ENCODE measurements at regions not wholly inside any gene's neighbourhood (a gene's known extent, or its start where the extent isn't known, plus 50 kb on each side); places are given as distances from the start of the nearest gene placed in this dataset.
A peak's percentile ranks its signal among the peaks of the same experiment; 100 is the strongest.
"Not testable (repeated sequence)": the region's sequence is repeated elsewhere in the genome, so short reads cannot be mapped to it uniquely, and the experiment has no call there.

DNA sequence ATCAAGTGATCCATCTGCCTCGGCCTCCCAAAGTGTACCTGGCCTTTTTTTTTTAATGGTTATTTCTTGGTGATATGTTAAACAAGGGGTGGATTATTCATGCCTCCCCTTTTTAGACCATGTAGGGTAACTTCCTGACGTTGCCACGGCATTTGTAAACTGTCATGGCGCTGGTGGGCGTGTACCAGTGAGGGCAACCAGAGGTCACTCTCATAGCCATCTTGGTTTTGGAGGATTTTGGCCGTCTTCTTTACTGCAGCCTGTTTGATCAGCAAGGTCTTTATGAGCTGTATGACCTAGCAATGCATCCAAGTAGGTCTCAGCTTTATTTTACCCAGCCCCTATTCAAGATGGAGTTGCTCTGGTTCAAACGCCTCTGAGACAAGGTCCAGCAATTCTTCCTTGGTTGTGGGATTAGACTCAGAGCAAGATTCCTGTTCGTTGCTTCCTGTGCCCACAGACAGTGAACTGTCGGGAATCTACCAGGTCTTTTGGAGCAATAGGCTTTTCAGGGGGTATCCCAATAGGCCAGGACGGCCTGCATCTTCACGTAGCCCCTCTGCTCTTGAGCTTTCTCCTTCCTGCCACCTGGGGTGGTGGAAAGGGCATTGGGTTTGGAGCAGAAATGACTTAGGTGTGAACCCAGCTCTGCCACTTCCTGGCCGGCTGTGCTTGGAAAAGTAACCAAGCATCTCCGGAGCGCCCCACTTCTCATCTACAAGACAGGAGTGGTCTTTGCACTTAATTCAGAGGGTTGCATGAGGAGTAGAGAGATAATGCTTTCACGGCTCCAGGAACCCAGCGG is 52.9 kb upstream of the SEC14L1 start:
- no peak for DNase-seq

DNA sequence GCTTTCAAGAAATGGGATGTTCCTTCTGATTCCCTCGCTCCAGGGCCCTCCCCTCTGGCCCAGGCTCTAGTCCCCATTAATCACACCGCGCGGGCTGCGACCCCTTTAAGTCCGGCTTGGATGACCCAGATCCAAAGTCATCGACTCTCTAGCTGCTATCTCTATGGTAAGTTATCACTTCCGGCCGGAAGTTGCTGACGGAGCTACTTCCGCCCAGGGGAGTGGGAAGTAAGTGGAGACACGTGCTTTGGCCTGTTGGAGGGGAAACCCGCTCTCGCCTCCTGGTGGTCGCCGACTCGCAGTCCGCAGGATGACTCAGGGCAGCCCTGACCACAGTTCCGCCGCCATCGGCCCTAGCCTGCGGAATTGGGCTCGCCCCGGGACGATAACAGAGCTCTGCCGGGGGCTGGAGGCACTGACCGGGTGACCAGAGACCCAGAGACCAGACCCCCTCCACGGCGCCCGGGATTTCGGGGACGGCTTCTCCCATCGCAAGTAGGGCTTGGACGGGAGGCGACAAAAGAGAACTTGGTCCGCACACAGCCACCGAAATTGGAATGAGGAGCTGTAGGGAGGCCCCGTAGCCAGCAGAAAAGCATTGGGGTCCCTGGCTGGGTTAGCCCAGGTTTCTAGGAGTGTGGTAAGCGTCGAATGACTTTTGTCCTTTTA is 52.2 kb upstream of the SEC14L1 start:
- peak; percentile 97 for DNase-seq

DNA sequence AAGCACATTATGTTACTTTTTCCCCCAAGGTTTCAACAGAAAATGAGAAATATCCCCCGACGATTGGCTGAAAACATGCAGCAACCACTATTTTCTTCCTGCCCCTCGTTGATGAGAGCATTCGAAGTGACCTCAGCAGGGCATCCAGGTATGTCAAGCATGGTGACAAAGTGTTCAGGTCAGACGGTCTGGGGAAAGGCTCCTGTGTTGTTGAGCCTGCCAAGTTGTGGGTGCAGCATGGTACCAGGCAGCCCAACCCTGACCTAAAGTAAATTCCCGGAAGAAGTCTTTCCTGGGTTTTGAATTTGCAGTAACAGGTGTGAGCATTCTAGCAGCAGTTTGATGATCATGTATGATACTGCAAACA is 51.7 kb upstream of the SEC14L1 start:
- DNase-seq, result no peak

DNA sequence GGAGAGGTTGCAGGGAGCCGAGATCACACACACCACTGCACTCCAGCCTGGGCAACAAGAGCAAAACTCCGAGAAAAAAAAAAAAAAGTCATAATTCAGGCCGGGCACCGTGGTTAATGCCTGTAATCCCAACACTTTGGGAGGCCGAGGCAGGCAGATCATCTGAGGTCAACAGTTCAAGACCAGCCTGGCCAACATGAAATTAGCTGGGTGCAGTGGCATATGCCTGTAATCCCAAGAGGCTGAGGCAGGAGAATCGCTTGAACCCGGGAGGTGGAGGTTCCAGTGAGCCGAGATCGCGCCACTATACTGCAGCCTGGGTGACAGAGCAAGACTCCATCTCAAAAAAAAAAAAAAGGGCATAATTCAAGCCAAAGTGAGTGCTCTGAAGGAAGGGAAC is 50.8 kb upstream of the SEC14L1 start:
- not testable (repeated sequence) for DNase-seq

DNA sequence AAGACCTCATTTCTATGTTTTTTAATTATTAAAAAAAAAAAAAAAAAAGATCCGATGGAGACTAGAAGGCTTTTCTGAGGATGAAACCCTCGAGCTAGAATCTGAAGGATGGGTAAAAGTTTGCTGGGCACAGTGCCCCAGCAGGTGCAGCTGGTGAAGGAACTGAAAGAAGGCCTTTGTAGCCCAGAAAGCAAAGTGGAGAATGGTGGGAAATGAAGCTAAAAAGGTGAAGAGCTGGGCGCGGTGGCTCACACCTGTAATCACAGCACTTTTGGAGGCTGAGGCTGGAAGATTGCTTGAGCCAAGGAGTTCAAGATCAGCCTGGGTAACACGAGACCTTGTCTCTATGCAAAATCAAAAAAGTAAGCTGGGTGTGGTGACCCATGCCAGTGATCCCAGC is 50.3 kb upstream of the SEC14L1 start:
- no peak for DNase-seq

All from NCI-H1436 (cell line).